Daoy (cell line): ENCODE measurements at regions not wholly inside any gene's neighbourhood (a gene's known extent, or its start where the extent isn't known, plus 50 kb on each side); places are given as distances from the start of the nearest gene placed in this dataset.
"Not testable (repeated sequence)": the region's sequence is repeated elsewhere in the genome, so short reads cannot be mapped to it uniquely, and the experiment has no call there.

Source experiments
- DNase-seq: peaks from one replicate; pipeline ENCODE4 v3.0.0-alpha.2; 2015; ENCODE audit warnings: low read depth

- peak; percentile 67 for DNase-seq
Observed at GRCh38 chr12:5096241-5096924, 52.7 kb downstream of the KCNA5 start.

- DNase-seq: no peak
Observed at GRCh38 chr12:5097786-5098185, 54.1 kb downstream of the KCNA5 start.

- DNase-seq: no peak
Observed at GRCh38 chr12:5099136-5099535, 55.5 kb downstream of the KCNA5 start.

- DNase-seq: no peak
Observed at GRCh38 chr12:5099591-5099990, 55.9 kb downstream of the KCNA5 start.

GRCh38 chr12:5101686-5102085, 58.0 kb downstream of the KCNA5 start:
- no peak for DNase-seq

- no peak for DNase-seq
Observed at GRCh38 chr12:5102261-5102789, 58.6 kb downstream of the KCNA5 start.

- no peak for DNase-seq
Observed at GRCh38 chr12:5102806-5103205, 59.1 kb downstream of the KCNA5 start.

GRCh38 chr12:5110345-5110744, 66.7 kb downstream of the KCNA5 start:
- no peak for DNase-seq

GRCh38 chr12:5114436-5114835, 70.8 kb downstream of the KCNA5 start:
- DNase-seq: no peak

- DNase-seq: not testable (repeated sequence)
Observed at GRCh38 chr12:5121784-5122183, 78.1 kb downstream of the KCNA5 start.

GRCh38 chr12:5122256-5122831, 78.7 kb downstream of the KCNA5 start:
- DNase-seq: peak; percentile 32

GRCh38 chr12:5123921-5124320, 80.2 kb downstream of the KCNA5 start:
- DNase-seq: peak; percentile 76

GRCh38 chr12:5124401-5124800, 80.7 kb downstream of the KCNA5 start:
- DNase-seq: no peak

GRCh38 chr12:5134861-5135525, 91.3 kb downstream of the KCNA5 start:
- DNase-seq: no peak

GRCh38 chr12:5138256-5138655, 94.6 kb downstream of the KCNA5 start:
- no peak for DNase-seq

- no peak for DNase-seq
Observed at GRCh38 chr12:5138845-5139244, 95.2 kb downstream of the KCNA5 start.

- no peak for DNase-seq
Observed at GRCh38 chr12:5139751-5140150, 96.1 kb downstream of the KCNA5 start.

- no peak for DNase-seq
Observed at GRCh38 chr12:5140190-5140589, 96.5 kb downstream of the KCNA5 start.

GRCh38 chr12:5148880-5149279, 105.2 kb downstream of the KCNA5 start:
- no peak for DNase-seq

GRCh38 chr12:5154091-5154490, 110.4 kb downstream of the KCNA5 start:
- DNase-seq: no peak

GRCh38 chr12:5155866-5156265, 112.2 kb downstream of the KCNA5 start:
- DNase-seq: no peak

GRCh38 chr12:5160827-5161226, 117.1 kb downstream of the KCNA5 start:
- DNase-seq: no peak

- no peak for DNase-seq
Observed at GRCh38 chr12:5163661-5164060, 120.0 kb downstream of the KCNA5 start.
